Activated CD4-positive, CD25-positive, alpha-beta regulatory T cell treated with anti-CD3 and anti-CD28 coated beads, Interleukin-2, amount 50 U/mL, for 16 hours (primary cell): ENCODE measurements at regions not wholly inside any gene's neighbourhood (a gene's known extent, or its start where the extent isn't known, plus 50 kb on each side); places are given as distances from the start of the nearest gene placed in this dataset.

ENCODE experiments used
- DNase-seq: peaks from one replicate; pipeline ENCODE4 v3.0.0-alpha.2; 2020; ENCODE audit warnings: low read depth, low spot score

GRCh38 chr2:2849464-2850217 is 518.6 kb upstream of the MYT1L start:
- no peak for DNase-seq

DNA sequence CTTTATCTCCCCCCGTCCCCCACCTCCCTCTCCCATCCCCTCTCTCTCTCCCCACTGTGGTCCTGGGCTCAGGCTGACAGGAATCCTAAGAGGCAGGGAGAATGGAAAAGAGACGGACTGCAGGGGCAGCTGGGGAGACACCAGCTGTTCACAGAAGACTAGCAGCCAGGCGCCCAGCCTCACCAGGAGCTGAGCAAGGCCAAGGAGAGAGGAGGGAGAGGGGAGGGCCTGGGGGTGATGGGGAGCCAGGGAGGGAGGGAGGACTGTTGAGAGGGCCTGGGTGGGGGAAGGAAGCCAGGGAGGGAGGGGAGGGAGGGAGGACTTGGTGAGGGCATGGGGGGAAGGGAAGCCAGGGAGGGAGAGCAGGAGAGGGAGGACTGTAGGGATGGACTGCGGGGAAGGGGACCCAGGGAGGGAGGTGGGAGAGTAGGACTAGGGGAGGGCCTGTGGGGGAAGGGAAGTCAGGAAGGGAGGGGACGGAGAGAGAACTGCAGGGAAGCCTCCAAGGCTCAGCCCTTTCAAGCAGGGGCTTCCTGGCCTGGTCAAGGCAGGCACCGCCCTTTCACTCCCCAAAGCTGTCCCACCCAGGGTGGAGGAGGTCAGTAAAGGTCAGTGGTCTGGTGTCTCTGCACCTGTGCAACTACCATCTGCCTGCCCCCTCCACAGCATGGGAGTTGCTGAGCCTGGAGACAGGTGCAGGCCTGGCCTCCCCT is 517.7 kb upstream of the MYT1L start:
- DNase-seq: no peak

DNA sequence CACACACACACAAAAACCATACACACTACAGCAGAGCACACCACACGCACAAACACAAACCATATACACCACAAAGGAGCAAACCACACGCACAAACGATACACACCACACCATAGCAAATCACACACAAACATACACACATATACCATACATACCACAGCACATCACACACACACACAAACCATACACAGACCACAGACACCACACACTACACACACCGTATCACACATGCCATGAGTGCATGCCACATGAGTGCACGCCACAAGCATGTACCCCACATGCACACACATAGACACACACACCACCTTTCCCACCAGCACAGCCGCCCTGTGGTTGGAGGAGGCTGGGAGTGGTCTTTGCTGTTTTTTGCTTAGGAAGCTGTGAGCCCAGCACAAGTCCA is 517.1 kb upstream of the MYT1L start:
- DNase-seq: no peak

DNA sequence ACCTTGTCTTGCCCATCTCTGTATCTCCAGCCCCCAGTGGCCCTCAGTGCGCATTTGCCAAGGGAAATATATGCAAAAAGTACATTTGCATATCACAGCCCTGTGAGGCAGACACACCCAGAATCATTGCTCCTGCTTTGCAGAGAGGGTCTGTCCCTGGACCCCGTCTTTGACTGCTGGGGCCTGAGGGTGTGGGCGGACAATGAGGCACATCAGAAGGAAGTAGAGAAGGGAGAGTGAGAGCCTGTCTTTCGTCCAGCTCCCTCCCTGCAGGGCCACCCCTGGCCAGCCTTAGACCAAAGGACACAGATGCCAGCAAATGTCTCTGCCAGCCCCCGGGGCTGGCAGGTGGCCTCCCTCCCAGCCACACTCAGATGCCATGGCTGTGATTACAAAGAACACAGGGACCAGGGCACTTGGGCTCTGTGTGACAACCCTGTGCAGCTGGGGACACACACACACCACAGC is 516.2 kb upstream of the MYT1L start:
- no peak for DNase-seq

DNA sequence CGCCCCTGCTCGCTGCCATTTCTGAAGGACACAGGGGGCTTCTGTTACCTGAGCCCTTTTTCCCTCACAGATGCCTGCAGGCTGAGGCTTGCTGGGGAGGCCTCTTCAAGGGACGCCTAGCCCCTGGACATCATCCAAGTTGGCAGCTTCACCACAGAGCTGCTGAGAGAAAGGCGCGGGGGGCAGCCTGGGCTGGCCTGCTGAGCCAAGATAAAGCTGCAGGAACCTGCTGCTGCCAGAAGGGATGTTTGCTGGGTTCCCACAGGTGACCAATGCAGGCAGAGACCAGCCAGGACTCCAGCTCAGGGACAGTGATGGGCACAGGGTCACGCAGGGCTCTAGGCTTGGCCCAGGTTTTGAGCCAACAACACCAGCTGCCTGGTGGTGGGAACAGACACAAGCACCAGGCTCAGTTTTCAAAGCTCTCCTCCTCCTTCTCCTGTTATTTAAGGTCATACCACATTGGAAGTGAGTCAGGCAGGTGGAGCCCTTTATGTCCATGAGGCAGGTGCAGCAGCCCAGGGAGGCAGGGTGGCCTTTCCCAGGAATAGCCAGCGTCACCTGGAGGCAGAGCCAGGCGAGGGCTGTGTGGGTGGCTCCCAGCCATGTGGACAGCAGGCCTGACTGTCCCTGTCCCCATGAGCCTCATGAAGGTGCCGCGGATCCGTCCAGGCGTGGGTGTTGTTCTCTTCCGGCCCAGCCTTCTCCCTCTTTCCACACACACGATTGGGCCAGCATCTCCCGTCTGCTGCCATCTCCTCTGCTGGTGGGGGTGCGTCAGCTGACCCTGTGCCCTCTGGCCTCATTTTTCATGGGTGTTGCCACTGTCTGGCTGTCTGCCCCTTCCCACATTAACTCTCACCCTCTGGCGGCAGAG is 515.5 kb upstream of the MYT1L start:
- no peak for DNase-seq

DNA sequence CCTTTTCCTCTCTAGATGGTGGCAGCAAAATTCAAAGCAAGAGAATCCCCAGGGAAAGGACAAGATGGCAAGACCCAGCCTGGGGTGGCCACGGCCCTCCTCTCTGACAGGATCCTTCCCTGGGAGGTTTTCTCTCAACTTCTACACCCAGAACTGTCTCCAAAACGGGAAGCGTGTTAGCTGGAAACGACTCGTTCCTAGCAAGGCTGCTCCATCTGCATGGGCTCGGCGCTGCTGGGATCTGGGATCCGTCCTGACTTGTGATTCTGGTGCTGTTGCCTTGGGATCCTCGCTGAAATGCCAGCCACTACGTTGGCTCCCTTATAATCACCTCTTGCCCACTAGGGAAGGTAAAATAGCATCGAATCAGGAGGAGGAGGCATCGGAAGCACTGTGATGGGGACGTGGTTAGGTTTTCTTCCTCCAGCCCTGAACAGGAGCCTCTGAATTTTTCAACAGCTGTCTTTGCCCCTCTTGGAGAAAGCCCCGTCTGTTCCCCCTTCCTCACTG is 514.8 kb upstream of the MYT1L start:
- no peak for DNase-seq

- DNase-seq: no peak
Observed at GRCh38 chr2:2845267-2845666, 514.2 kb upstream of the MYT1L start.

- DNase-seq: no peak
Observed at GRCh38 chr2:2843969-2844548, 513.0 kb upstream of the MYT1L start.

- DNase-seq: no peak
Observed at GRCh38 chr2:2842466-2842865, 511.4 kb upstream of the MYT1L start.

DNA sequence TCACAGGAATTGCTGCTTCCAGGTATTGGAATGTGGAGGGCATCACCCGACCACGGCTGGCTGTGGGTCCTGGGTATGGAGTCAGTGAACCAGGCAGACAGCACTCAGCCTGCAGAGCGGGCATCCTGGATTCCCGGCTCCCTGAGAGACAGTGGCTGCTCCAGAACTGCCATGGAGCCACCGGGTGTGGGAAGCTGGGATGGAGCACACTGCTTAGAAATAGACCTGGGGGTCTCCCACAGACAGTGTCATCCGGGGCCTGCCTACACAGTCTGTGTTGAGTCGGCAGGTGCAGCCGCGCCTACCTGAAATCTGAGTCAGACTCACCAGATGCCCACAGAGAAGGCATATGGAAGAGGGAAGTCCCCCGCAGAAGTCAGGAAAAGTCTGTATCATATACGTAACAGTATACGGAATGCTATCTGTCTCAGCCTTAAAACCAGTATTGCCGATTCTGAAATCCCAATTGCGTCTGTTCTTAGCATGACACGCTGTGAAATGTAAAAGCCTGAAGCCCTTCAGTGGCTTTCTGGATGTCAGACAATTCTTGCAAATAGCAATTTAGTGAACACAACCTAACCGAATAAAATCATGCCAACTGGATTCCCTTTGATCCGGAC is 509.7 kb upstream of the MYT1L start:
- no peak for DNase-seq

- no peak for DNase-seq
Observed at GRCh38 chr2:2839782-2840531, 508.9 kb upstream of the MYT1L start.

GRCh38 chr2:2839393-2839781 is 508.3 kb upstream of the MYT1L start:
- DNase-seq: no peak

GRCh38 chr2:2838548-2838845 is 507.4 kb upstream of the MYT1L start:
- DNase-seq: no peak

GRCh38 chr2:2837746-2838547 is 506.9 kb upstream of the MYT1L start:
- no peak for DNase-seq

DNA sequence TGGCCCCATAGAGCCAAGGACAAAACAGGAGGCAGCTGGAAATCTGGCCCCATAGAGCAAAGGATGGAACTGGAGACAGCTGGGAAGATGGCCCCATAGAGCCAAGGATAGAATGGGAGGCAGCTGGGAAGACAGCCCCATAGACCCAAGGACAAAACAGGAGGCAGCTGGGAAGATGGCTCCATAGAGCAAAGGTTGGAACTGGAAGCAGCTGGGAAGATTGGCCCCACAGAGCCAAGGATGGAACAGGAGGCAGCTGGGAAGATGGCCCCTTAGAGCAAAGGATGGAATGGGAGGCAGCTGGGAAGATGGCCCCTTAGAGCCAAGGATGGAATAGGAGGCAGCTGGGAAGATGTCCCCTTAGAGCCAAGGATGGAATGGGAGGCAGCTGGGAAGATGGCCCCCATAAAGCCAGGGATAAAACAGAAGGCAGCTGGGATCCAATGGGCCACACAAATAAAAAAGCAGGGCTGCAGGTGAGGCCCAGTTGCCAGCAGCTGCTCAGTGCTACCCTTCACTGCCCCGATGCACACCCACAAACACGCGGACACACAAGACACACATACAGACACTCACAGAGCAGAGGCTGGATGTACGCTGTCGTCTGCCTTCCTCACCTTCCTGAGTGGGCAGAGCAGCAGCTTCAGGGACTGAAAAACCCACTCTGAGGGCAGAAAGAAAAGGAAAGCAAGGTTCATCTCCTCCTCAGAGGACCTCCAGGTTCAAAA is 505.4 kb upstream of the MYT1L start:
- no peak for DNase-seq

GRCh38 chr2:2834516-2835254 is 503.6 kb upstream of the MYT1L start:
- no peak for DNase-seq

GRCh38 chr2:2834105-2834504 is 503.0 kb upstream of the MYT1L start:
- no peak for DNase-seq

- no peak for DNase-seq
Observed at GRCh38 chr2:2832657-2833056, 501.6 kb upstream of the MYT1L start.
